C4-2B (cell line): ENCODE measurements at regions not wholly inside any gene's neighbourhood (a gene's known extent, or its start where the extent isn't known, plus 50 kb on each side); places are given as distances from the start of the nearest gene placed in this dataset.

ENCODE experiments used
- H3K27ac ChIP-seq: fragments of 450-650 bp; 2 replicates; pipeline ENCODE4 v1.5.1; 2017
- ZFX ChIP-seq: fragments of 450-650 bp; IDR thresholded peaks from 2 replicates; pipeline ENCODE4 v1.6.1; 2017
- TF ChIP-seq, protein P1 (sequence below): fragments of 450-650 bp; conservative IDR thresholded peaks from 2 replicates; pipeline ENCODE4 v1.5.1; 2017; ENCODE audit warnings: mild to moderate bottlenecking

DNA sequence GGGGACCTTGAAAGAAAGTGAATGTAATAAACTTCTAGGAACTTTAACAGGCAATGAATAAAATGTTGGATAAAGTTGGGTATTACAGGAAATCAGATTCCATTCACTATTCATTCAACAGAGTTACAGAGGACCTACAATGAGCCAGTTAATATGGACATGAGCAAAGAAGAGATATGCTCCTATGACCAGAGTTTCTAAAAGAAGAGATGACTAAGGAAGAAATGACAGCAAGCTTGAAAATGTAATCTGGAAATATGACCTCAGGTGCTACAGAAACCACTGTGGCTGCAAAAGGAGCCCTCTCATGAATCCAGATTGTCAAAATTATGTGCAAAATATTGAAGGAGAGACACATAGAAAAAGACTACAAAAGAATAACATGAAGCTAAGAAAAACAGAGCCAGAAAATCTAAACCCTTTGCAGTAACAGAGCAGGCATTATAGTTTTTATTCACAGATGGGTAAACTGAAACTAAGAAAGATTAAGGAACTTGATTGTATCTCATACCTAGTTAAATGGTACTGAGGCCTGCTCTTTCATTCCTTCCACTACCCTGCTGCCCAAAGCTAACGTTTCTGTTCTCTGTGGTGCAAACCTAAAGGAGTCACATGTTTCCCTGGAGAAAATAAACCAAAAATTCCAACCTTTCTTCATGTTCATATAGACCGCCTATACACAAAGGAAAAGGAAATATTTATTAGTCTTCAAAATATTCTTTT lies 378.3 kb downstream of the GBA3 start:
- TF ChIP-seq, protein P1, sequence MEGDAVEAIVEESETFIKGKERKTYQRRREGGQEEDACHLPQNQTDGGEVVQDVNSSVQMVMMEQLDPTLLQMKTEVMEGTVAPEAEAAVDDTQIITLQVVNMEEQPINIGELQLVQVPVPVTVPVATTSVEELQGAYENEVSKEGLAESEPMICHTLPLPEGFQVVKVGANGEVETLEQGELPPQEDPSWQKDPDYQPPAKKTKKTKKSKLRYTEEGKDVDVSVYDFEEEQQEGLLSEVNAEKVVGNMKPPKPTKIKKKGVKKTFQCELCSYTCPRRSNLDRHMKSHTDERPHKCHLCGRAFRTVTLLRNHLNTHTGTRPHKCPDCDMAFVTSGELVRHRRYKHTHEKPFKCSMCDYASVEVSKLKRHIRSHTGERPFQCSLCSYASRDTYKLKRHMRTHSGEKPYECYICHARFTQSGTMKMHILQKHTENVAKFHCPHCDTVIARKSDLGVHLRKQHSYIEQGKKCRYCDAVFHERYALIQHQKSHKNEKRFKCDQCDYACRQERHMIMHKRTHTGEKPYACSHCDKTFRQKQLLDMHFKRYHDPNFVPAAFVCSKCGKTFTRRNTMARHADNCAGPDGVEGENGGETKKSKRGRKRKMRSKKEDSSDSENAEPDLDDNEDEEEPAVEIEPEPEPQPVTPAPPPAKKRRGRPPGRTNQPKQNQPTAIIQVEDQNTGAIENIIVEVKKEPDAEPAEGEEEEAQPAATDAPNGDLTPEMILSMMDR = no peak
- TF ChIP-seq ZFX = no peak
- no peak overlapping the region for H3K27ac ChIP-seq

DNA sequence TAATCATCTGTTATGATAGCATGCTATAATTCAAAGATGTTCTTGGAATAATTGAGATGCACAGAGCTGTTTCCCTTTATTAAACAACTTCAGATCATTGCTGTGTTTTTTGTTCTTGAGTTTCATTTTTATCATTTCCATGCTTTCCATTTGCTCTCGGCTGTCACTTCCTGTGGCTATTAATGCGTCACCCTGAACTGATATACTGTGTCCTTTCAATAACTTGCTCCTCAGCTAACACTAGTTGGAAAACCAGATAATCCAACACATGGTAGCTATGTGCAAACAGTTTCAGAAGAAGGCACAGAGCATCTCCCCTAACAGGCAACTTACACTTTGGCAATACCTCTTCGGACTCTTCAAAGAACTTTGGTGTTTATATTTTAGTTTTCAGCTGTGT lies 376.0 kb downstream of the GBA3 start:
- no peak overlapping the region for H3K27ac ChIP-seq

DNA sequence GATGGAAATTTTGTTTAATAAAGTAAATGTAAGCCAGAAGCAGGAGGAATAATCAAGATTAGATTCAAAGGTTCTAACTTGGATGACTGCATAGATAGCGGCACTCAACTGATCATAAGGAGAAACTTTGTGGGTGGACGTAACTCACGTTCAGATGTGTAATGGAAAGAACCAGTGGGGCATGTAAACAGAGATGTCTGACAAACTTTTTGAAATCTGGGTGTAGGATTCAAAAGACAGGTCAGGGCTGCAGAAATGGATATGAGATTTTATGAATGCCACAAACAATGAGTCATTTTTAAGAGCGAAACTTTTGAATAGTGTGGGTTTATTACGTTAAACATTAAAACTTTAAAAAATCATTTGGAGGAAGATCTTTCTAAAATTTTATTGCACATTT lies 375.6 kb downstream of the GBA3 start:
- no peak overlapping the region for H3K27ac ChIP-seq
- TF ChIP-seq, protein P1 = no peak
- TF ChIP-seq ZFX = no peak

More for the DNA sequence above, 376.0 kb downstream of the GBA3 start:
- TF ChIP-seq ZFX = no peak
- TF ChIP-seq, protein P1 = no peak

DNA sequence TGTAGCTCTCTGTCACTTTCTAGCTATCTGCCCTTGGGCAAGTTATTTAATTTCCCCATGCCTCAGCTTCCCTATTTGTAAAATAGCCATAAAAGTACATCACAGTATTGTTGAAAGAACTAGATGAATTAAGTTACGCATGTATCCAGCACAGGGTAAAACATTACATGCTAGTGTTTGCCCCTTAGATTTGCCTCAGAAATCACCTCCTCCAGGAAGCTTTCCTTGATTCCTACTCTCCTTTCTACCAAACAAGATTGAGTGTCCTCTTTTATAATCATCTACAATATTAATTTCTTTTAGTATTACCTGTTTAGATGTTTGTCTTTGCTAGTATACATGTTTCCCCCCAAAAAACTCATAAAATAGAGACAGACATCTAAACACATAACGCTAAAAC lies 369.5 kb downstream of the GBA3 start:
- H3K27ac ChIP-seq = no peak overlapping the region
- TF ChIP-seq ZFX = no peak
- TF ChIP-seq, protein P1 = no peak

DNA sequence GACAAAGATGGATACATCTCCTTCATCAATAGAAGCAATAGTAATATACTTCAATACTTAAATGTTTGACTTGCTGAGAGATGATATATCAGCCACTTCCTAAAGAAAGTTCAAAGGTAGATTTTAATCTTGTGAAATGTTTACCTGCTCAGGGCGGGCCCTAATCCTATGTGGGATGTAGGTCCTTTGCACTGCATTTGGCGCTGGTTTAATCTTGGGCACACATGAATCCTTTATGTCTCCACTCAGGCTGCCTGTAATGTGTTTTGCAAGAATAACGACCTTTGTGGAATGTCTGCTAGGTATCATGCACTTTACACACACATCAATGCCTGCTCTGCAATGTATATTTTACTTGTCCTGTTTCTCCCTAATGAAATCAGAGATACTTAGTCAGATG lies 368.7 kb downstream of the GBA3 start:
- TF ChIP-seq ZFX = no peak
- TF ChIP-seq, protein P1 = no peak
- no peak overlapping the region for H3K27ac ChIP-seq

DNA sequence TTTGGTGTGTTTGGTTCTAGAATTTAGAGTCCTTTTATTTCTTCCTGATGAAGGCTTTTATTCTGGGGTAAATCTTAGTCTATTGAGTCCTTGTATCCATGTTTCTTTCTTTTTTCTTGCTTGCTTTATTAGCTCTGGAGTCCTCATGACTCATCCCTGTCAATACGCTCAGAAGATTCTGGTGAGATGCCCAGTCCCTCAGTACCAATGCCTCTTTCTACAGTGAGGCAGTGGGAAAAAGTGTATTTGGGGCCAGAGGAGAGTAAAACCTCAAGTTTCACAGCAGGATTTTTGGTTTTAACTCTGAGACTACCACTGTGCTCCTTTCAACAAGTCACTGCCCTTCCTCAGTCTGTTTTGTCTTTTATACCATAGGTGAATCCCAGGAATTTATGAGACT lies 368.0 kb downstream of the GBA3 start:
- TF ChIP-seq, protein P1 = no peak
- no peak for TF ChIP-seq ZFX
- no peak overlapping the region for H3K27ac ChIP-seq

DNA sequence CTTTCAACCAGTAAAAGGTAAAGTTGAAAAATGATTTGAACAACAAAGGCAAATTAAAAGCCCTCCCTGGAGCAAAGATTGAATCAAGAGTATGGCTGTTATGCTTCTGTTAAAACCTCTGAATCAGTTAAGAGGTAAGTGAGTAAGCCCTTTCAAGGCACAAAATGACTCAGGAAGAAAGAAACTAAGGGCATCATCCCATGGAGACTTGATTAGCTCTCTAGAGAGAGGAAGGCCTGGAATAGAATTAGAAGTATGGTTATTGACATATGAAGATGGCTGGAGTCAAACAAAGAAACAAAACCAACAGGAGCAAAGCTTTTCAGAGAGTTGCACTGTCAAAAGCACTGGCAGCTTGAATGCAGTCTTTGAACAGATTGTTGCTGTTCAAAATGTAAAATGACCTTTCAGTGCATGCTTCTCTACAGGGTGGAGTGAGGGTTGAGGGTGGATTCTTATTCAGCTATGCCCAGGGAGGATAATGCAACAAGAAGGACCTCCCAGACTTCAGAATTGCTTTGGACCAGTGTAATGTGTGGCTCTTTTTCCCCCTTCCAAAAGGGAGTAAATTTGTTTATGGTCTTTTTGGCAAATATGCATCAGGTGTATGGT lies 365.5 kb downstream of the GBA3 start:
- TF ChIP-seq, protein P1 = no peak
- TF ChIP-seq ZFX = no peak
- no peak overlapping the region for H3K27ac ChIP-seq
